Chondrocyte (in vitro differentiated cells): ENCODE measurements at regions not wholly inside any gene's neighbourhood (a gene's known extent, or its start where the extent isn't known, plus 50 kb on each side); places are given as distances from the start of the nearest gene placed in this dataset.

Experiments
- DNase-seq: peaks from one replicate; pipeline ENCODE4 v3.0.0; 2021; ENCODE audit warnings: mixed read lengths, low spot score
- H3K27ac Mint-ChIP-seq: one replicate; pipeline ENCODE4 v1.8.0; 2021; ENCODE audit warnings: mild to moderate bottlenecking, moderate library complexity, mixed read lengths; ENCODE audit not compliant: unreplicated experiment
- H3K27me3 Mint-ChIP-seq: 2 replicates; pipeline ENCODE4 v1.8.0; 2021; ENCODE audit warnings: low read depth, mixed read lengths
- H3K36me3 Mint-ChIP-seq: 2 replicates; pipeline ENCODE4 v1.8.0; 2021; ENCODE audit warnings: low read depth, mixed read lengths
- H3K4me1 Mint-ChIP-seq: 2 replicates; pipeline ENCODE4 v1.8.0; 2021; ENCODE audit warnings: low read depth, mild to moderate bottlenecking, mixed read lengths
- H3K4me3 Mint-ChIP-seq: one replicate; pipeline ENCODE4 v1.8.0; 2021; ENCODE audit warnings: mild to moderate bottlenecking, moderate library complexity, mixed read lengths; ENCODE audit not compliant: unreplicated experiment
- H3K9me3 Mint-ChIP-seq: 2 replicates; pipeline ENCODE4 v1.8.0; 2021; ENCODE audit warnings: low read depth, mixed read lengths
- TF ChIP-seq, protein P1 (sequence below): fragments of 200-600 bp; sonication (generic); IDR thresholded peaks from 2 replicates; pipeline ENCODE4 v1.5.0; 2021; ENCODE audit warnings: antibody characterized with exemption, mild to moderate bottlenecking, moderate library complexity

DNA sequence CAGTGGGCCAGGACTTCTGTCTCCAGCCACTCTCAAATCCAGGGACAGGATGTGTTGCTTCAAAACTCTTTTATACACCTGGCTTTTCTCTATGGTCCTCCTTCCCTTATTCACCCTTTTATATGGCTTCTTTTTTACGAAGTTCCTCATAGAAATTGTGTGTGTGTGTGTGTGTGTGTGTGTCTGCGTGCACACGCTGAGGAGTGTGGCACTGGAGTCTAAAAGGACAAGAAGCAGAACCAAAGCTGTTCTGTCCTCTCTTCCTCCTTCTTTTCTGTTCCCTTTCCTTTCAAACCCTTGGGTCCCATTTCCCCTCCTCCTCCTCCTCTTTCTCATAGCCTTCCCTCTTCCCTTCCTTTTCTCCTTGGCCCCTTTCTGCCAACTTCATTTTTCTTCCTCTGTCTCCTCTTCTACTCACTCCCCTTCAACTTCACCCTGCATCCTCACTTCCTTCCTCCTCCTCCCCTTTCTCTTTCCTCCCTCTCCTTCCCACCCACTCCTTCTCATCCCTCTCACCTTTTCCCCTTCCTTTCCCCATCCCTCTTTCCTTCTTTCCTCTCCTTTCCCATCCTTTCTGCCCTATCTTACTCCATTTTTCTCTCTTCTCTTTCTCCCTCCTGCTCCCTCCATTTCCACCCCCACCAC lies 360.5 kb downstream of the MID1IP1 start:
- DNase-seq: no peak
- Mint-ChIP-seq H3K27me3 (peaks cover 16% of the 10 kb centered on the region), H3K9me3 (peaks cover 4% of the 10 kb centered on the region), H3K27ac (no peak overlapping the region), H3K4me3 (no peak overlapping the region), H3K4me1 (peaks cover 5% of the 10 kb centered on the region), H3K36me3 (no peaks in the 10 kb centered on the region)
- TF ChIP-seq, protein P1, sequence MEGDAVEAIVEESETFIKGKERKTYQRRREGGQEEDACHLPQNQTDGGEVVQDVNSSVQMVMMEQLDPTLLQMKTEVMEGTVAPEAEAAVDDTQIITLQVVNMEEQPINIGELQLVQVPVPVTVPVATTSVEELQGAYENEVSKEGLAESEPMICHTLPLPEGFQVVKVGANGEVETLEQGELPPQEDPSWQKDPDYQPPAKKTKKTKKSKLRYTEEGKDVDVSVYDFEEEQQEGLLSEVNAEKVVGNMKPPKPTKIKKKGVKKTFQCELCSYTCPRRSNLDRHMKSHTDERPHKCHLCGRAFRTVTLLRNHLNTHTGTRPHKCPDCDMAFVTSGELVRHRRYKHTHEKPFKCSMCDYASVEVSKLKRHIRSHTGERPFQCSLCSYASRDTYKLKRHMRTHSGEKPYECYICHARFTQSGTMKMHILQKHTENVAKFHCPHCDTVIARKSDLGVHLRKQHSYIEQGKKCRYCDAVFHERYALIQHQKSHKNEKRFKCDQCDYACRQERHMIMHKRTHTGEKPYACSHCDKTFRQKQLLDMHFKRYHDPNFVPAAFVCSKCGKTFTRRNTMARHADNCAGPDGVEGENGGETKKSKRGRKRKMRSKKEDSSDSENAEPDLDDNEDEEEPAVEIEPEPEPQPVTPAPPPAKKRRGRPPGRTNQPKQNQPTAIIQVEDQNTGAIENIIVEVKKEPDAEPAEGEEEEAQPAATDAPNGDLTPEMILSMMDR: no peak

DNA sequence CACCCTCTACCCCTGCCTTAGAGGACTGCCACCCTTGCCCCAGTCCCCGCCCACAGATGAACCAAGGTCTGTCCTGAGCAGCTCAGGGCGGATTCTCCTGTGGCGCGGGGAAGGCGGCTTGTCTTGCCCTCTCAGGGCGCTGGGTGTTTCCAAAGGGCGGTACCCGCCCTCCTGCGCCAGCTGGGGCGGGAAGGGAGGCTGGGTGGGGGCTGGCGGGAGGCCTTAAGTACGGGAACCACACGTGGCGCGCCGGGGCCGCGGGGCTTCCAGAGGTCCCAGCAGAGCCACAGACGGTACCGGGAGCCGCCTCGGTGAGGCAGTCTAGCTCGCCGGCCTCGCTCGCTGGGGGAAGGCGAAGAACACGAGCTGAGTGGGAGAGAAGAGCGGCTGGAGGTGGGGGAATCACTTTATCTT lies 361.1 kb downstream of the MID1IP1 start:
- Mint-ChIP-seq H3K4me3 (peak overlapping the region; percentile 40), H3K4me1 (peaks cover 5% of the 10 kb centered on the region), H3K9me3 (peaks cover 4% of the 10 kb centered on the region), H3K36me3 (no peaks in the 10 kb centered on the region), H3K27me3 (peaks cover 16% of the 10 kb centered on the region), H3K27ac (no peak overlapping the region)
- no peak for DNase-seq
- TF ChIP-seq, protein P1: peak; percentile 52

DNA sequence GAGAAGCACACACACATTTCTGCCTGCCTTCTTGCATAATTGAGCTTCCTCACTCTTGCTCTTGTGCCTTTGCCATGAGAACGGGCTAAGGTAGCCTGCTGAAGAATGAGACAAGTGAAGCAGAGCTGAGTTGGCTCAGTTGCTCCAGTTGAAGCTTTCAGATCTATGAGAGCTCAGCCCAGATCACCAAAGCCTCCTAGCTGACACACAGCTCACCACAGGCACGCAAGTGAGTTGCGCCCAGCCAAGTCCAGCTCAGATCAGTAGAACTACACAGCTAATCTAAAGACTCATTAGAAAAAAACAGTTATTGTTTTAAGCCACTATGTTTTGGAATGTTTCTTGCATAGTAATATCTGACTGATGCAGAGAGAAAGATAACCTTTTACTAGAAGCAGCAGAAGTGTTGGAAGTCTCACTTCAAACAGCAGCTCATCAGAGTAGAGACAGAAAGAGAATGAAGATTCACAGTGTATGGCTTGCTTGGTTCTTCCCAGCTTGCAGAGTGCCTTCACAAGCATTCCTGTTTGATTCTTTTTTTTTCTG lies 362.4 kb downstream of the MID1IP1 start:
- H3K9me3 Mint-ChIP-seq: peaks cover 4% of the 10 kb centered on the region
- DNase-seq: no peak
- peaks cover 13% of the 10 kb centered on the region for H3K27me3 Mint-ChIP-seq
- no peak overlapping the region for H3K27ac Mint-ChIP-seq
- TF ChIP-seq, protein P1: no peak
- no peaks in the 10 kb centered on the region for H3K4me1 Mint-ChIP-seq
- no peaks in the 10 kb centered on the region for H3K36me3 Mint-ChIP-seq
- no peak overlapping the region for H3K4me3 Mint-ChIP-seq

DNA sequence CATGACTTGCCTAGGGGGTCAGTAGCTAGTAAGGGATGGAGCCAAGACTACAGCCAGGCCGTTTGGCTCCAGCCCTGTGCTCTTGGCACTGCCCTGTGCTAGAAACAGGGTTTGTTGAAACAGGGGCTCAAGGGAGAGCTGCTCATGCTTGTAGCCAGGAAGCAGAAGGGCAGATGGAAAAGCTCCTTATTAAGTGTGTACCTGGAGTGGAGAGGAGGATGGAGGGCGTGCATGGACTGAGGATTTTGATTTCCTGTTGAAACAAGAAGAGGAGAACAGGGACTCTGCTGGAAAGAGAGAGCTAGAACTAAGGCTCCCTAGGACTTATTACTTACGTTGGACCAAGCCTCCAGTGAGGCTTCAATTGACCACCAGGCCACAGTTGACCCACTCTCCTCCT lies 363.0 kb downstream of the MID1IP1 start:
- Mint-ChIP-seq H3K27me3 (peaks cover 13% of the 10 kb centered on the region), H3K4me3 (no peak overlapping the region), H3K9me3 (peaks cover 4% of the 10 kb centered on the region), H3K27ac (no peak overlapping the region), H3K36me3 (no peaks in the 10 kb centered on the region), H3K4me1 (no peaks in the 10 kb centered on the region)
- DNase-seq: no peak
- TF ChIP-seq, protein P1: no peak

DNA sequence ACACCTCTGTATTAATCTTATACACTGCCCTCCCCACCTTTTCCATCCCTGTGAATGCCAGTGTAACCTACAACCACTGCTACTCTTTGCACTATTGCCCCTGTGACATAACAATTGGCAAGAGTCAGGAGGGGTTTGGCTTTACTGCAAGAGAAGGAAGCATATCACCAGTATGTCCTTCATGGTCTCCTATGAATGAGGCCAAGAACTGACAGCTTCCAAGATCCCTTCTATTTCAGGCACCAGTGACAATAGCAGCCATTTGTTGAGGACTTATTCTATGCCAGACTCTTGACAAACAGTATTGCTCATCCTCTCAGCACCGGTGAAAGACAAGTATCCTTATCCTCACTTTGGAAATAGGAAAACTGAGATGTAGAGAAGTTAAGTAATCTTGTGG lies 363.9 kb downstream of the MID1IP1 start:
- H3K9me3 Mint-ChIP-seq: peaks cover 4% of the 10 kb centered on the region

More for the DNA sequence above, 363.9 kb downstream of the MID1IP1 start:
- no peak for DNase-seq
- Mint-ChIP-seq H3K36me3 (no peaks in the 10 kb centered on the region), H3K27ac (no peak overlapping the region), H3K4me3 (no peak overlapping the region), H3K4me1 (no peaks in the 10 kb centered on the region), H3K27me3 (peaks cover 13% of the 10 kb centered on the region)
- TF ChIP-seq, protein P1: no peak
